Trophoblast cell (in vitro differentiated cells and primary cell): ENCODE measurements at regions not wholly inside any gene's neighbourhood (a gene's known extent, or its start where the extent isn't known, plus 50 kb on each side); places are given as distances from the start of the nearest gene placed in this dataset.
"Not testable (repeated sequence)": the region's sequence is repeated elsewhere in the genome, so short reads cannot be mapped to it uniquely, and the experiment has no call there.

Experiments used
- DNase-seq, 2 donors: peaks; one replicate each; pipeline ENCODE4 v3.0.0-alpha.2; 2016
- H2AFZ ChIP-seq: 2 replicates; pipeline ENCODE4 v1.6.1; 2013; ENCODE audit warnings: low read length, moderate library complexity, mild to moderate bottlenecking; ENCODE audit not compliant: insufficient read depth, poor library complexity
- H2AK5ac ChIP-seq: 2 replicates; pipeline ENCODE4 v1.6.1; 2013; ENCODE audit warnings: mild to moderate bottlenecking, low read length
- H2BK120ac ChIP-seq: 2 replicates; pipeline ENCODE4 v1.6.1; 2013; ENCODE audit warnings: low read length, mild to moderate bottlenecking, moderate library complexity; ENCODE audit not compliant: insufficient read depth, poor library complexity
- H2BK12ac ChIP-seq: 2 replicates; pipeline ENCODE4 v1.6.1; 2013; ENCODE audit warnings: mild to moderate bottlenecking, low read length, moderate library complexity
- H2BK5ac ChIP-seq: 2 replicates; pipeline ENCODE4 v1.6.1; 2013; ENCODE audit warnings: low read length, low read depth, moderate library complexity, mild to moderate bottlenecking; ENCODE audit not compliant: poor library complexity
- H3K14ac ChIP-seq: 2 replicates; pipeline ENCODE4 v1.6.1; 2013; ENCODE audit warnings: mild to moderate bottlenecking, low read length
- H3K18ac ChIP-seq: 2 replicates; pipeline ENCODE4 v1.6.1; 2013; ENCODE audit warnings: mild to moderate bottlenecking, low read length
- H3K23ac ChIP-seq: 2 replicates; pipeline ENCODE4 v1.6.1; 2013; ENCODE audit warnings: low read length
- H3K27ac ChIP-seq: 2 replicates; pipeline ENCODE4 v1.5.1; 2013; ENCODE audit warnings: low read depth, mild to moderate bottlenecking, inconsistent platforms, low read length, moderate library complexity
- H3K27me3 ChIP-seq: 2 replicates; pipeline ENCODE4 v1.6.1; 2013; ENCODE audit warnings: inconsistent platforms, mild to moderate bottlenecking, low read length, moderate library complexity; ENCODE audit not compliant: insufficient read depth
- H3K36me3 ChIP-seq, 2 experiments: 1 replicate in 1 of 2; 2 replicates in 1 of 2; pipeline ENCODE4 v1.6.1; 2013; ENCODE audit warnings: low read length in 2 of 2, mild to moderate bottlenecking in 2 of 2, moderate library complexity in 1 of 2; ENCODE audit not compliant: insufficient read depth in 2 of 2, control insufficient read depth in 1 of 2
- H3K4ac ChIP-seq: 2 replicates; pipeline ENCODE4 v1.6.1; 2013; ENCODE audit warnings: low read depth, mild to moderate bottlenecking, low read length, moderate library complexity
- H3K4me1 ChIP-seq, 2 experiments: 1 replicate in 1 of 2; 2 replicates in 1 of 2; pipeline ENCODE4 v1.6.1; 2013; ENCODE audit warnings: low read length in 2 of 2, mild to moderate bottlenecking in 2 of 2, moderate library complexity in 1 of 2; ENCODE audit not compliant: insufficient read depth in 2 of 2, control insufficient read depth in 1 of 2
- H3K4me2 ChIP-seq: 2 replicates; pipeline ENCODE4 v1.6.1; 2013; ENCODE audit warnings: inconsistent platforms, mild to moderate bottlenecking, low read length, moderate library complexity
- H3K4me3 ChIP-seq: 2 replicates; pipeline ENCODE4 v1.5.1; 2013; ENCODE audit warnings: mild to moderate bottlenecking, low read depth, low read length, inconsistent platforms
- H3K79me1 ChIP-seq: one replicate; pipeline ENCODE4 v1.6.1; 2013; ENCODE audit warnings: low read length
- H3K79me2 ChIP-seq: 2 replicates; pipeline ENCODE4 v1.6.1; 2013; ENCODE audit warnings: low read length, mild to moderate bottlenecking; ENCODE audit not compliant: control insufficient read depth, insufficient read depth, poor library complexity
- H3K9ac ChIP-seq: 2 replicates; pipeline ENCODE4 v1.6.1; 2013; ENCODE audit warnings: mild to moderate bottlenecking, low read length
- H3K9me3 ChIP-seq: 2 replicates; pipeline ENCODE4 v1.6.1; 2013; ENCODE audit warnings: low read depth, mild to moderate bottlenecking, control low read depth, inconsistent platforms, low read length; ENCODE audit not compliant: insufficient read depth
- H4K12ac ChIP-seq: 2 replicates; pipeline ENCODE4 v1.6.1; 2013; ENCODE audit warnings: low read depth, mild to moderate bottlenecking, low read length, moderate library complexity
- H4K8ac ChIP-seq: 2 replicates; pipeline ENCODE4 v1.6.1; 2013; ENCODE audit warnings: low read depth, mild to moderate bottlenecking, low read length, moderate library complexity
- H4K91ac ChIP-seq: one replicate; pipeline ENCODE4 v1.6.1; 2013; ENCODE audit warnings: low read depth, mild to moderate bottlenecking, low read length, moderate library complexity
- WGBS: extraction: QIAGEN DNeasy Blood & Tissue Kit; methylation state at CpG from one replicate; pipeline ENCODE4 v1.1.7; 2013; ENCODE audit warnings: missing lambda C conversion rate; ENCODE audit not compliant: insufficient read length, insufficient coverage; ENCODE audit errors: extremely low coverage; 5-methylcytosine and 5-hydroxymethylcytosine counted together

- H2BK5ac ChIP-seq = no peak overlapping the region
- no peaks in the 10 kb centered on the region for H3K4me1 ChIP-seq
- no peaks in the 10 kb centered on the region for H3K79me1 ChIP-seq
- no peak overlapping the region for H2AK5ac ChIP-seq
- H4K91ac ChIP-seq = no peak overlapping the region
- WGBS = no CpG with 5 or more reads among the region's 2 CpGs
- H3K4me2 ChIP-seq = no peak overlapping the region
- no peak for DNase-seq
- no peak overlapping the region for H3K18ac ChIP-seq
- no peaks in the 10 kb centered on the region for H3K27me3 ChIP-seq
- H2BK120ac ChIP-seq = no peak overlapping the region
- H3K9me3 ChIP-seq = no peaks in the 10 kb centered on the region
- no peak overlapping the region for H2BK12ac ChIP-seq
- no peak overlapping the region for H2AFZ ChIP-seq
- H3K4me3 ChIP-seq = no peak overlapping the region
- H4K8ac ChIP-seq = no peak overlapping the region
- H4K12ac ChIP-seq = no peak overlapping the region
- no peak overlapping the region for H3K23ac ChIP-seq
- H3K79me2 ChIP-seq = no peaks in the 10 kb centered on the region
- H3K14ac ChIP-seq = no peak overlapping the region
- no peaks in the 10 kb centered on the region for H3K36me3 ChIP-seq
- H3K9ac ChIP-seq = no peak overlapping the region
- H3K4ac ChIP-seq = no peak overlapping the region
- no peak overlapping the region for H3K27ac ChIP-seq
Measured at GRCh38 chr5:85397451-85397850, 1012.8 kb upstream of the EDIL3 start.

DNA sequence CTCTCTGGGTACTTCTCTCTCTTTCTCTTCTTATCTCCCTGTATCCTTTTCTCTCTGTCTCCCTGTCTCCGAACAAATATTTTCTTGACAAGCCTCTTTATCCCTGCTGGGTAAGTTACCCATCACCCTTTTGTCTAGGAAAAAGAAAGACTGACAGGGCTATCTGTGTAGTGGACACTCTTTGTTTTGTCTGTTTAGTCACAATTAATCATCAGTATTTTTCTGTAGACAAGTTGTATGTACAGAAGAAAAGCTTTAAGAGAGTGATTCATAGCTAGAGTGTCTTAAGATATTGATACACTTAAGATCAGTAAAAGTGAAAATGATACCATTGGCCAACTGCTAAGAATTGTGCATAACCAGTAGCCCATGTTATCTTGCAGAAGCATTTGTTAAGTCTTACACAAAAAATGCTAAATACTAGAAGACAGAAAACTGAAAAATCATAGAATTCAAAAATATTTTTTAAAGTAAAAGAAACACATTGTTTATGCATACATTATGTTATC, 1043.8 kb upstream of the EDIL3 start:
- no peak overlapping the region for H2BK12ac ChIP-seq
- H4K12ac ChIP-seq = no peak overlapping the region
- no peak overlapping the region for H4K91ac ChIP-seq
- no peak overlapping the region for H2AFZ ChIP-seq
- no peak overlapping the region for H3K9ac ChIP-seq
- H3K4me2 ChIP-seq = no peak overlapping the region
- no peak overlapping the region for H2BK120ac ChIP-seq
- H3K18ac ChIP-seq = no peak overlapping the region
- H3K27ac ChIP-seq = no peak overlapping the region
- H3K27me3 ChIP-seq = no peaks in the 10 kb centered on the region
- H2BK5ac ChIP-seq = no peak overlapping the region
- no peak overlapping the region for H3K4me3 ChIP-seq
- H3K4me1 ChIP-seq = no peaks in the 10 kb centered on the region
- H3K4ac ChIP-seq = no peak overlapping the region
- no peak overlapping the region for H3K14ac ChIP-seq
- no peaks in the 10 kb centered on the region for H3K79me2 ChIP-seq
- H3K79me1 ChIP-seq = no peaks in the 10 kb centered on the region
- no CpG with 5 or more reads among the region's 1 CpG for WGBS
- no peak overlapping the region for H4K8ac ChIP-seq
- H2AK5ac ChIP-seq = no peak overlapping the region
- H3K36me3 ChIP-seq = no peaks in the 10 kb centered on the region
- H3K23ac ChIP-seq = no peak overlapping the region
- peaks cover 6% of the 10 kb centered on the region for H3K9me3 ChIP-seq
- DNase-seq = no peak

GRCh38 chr5:85431726-85432125, 1047.0 kb upstream of the EDIL3 start:
- H4K8ac ChIP-seq, H3K27me3 ChIP-seq, H2AK5ac ChIP-seq, H2AFZ ChIP-seq, H3K27ac ChIP-seq, H3K9me3 ChIP-seq, H2BK5ac ChIP-seq, H2BK12ac ChIP-seq, H2BK120ac ChIP-seq, H3K4me1 ChIP-seq, H3K4ac ChIP-seq, H3K23ac ChIP-seq, H3K4me3 ChIP-seq, H3K36me3 ChIP-seq, H3K79me2 ChIP-seq, H3K18ac ChIP-seq, H3K14ac ChIP-seq, DNase-seq, H3K9ac ChIP-seq, H4K12ac ChIP-seq, H3K79me1 ChIP-seq, H3K4me2 ChIP-seq, H4K91ac ChIP-seq: not testable (repeated sequence)
- no CpG with 5 or more reads among the region's 7 CpGs for WGBS

GRCh38 chr5:85441156-85441555, 1056.5 kb upstream of the EDIL3 start:
- H3K27me3 ChIP-seq = no peaks in the 10 kb centered on the region
- H3K36me3 ChIP-seq = no peaks in the 10 kb centered on the region
- H2BK5ac ChIP-seq = no peak overlapping the region
- H3K4me3 ChIP-seq = no peak overlapping the region
- H3K9me3 ChIP-seq = no peaks in the 10 kb centered on the region
- no peak overlapping the region for H3K23ac ChIP-seq
- no peak overlapping the region for H3K14ac ChIP-seq
- no peak overlapping the region for H2AK5ac ChIP-seq
- no CpG with 5 or more reads among the region's 3 CpGs for WGBS
- H4K91ac ChIP-seq = no peak overlapping the region
- no peak overlapping the region for H3K4ac ChIP-seq
- H2BK12ac ChIP-seq = no peak overlapping the region
- H3K9ac ChIP-seq = no peak overlapping the region
- no peak overlapping the region for H3K18ac ChIP-seq
- no peak overlapping the region for H2AFZ ChIP-seq
- no peak for DNase-seq
- no peak overlapping the region for H3K4me2 ChIP-seq
- no peaks in the 10 kb centered on the region for H3K79me1 ChIP-seq
- H4K12ac ChIP-seq = no peak overlapping the region
- no peak overlapping the region for H3K27ac ChIP-seq
- no peak overlapping the region for H2BK120ac ChIP-seq
- H3K4me1 ChIP-seq = no peaks in the 10 kb centered on the region
- no peaks in the 10 kb centered on the region for H3K79me2 ChIP-seq
- H4K8ac ChIP-seq = no peak overlapping the region
